ENCODE measurements at regions not wholly inside any gene's neighbourhood (a gene's known extent, or its start where the extent isn't known, plus 50 kb on each side); places are given as distances from the start of the nearest gene placed in this dataset.

- Histone ChIP-seq H3K27me3 (ENCODE audit: control insufficient read depth, insufficient read depth, low read length) (no peaks in the 10 kb centered on the region), H3K36me3 (ENCODE audit: control insufficient read depth, insufficient read depth, low read length) (no peaks in the 10 kb centered on the region), H3K4me3 (ENCODE audit: low read depth, low read length) (no peak overlapping the region)
- DNase-seq (ENCODE audit: low read depth): no peak
- TF ChIP-seq CTCF (IDR thresholded peaks at IDR 0.05; ENCODE audit: insufficient read depth, low read length, poor library complexity, severe bottlenecking): no peak
Measured at GRCh38 chr3:99250821-99251355, 349.4 kb upstream of the DCBLD2 start.

- no peak for TF ChIP-seq CTCF (IDR thresholded peaks at IDR 0.05; ENCODE audit: insufficient read depth, low read length, poor library complexity, severe bottlenecking)
- peak; percentile 67 for DNase-seq (ENCODE audit: low read depth)
- H3K4me3 ChIP-seq (ENCODE audit: low read depth, low read length): no peak overlapping the region
- no peaks in the 10 kb centered on the region for H3K27me3 ChIP-seq (ENCODE audit: control insufficient read depth, insufficient read depth, low read length)
- H3K36me3 ChIP-seq (ENCODE audit: control insufficient read depth, insufficient read depth, low read length): no peaks in the 10 kb centered on the region
Measured at GRCh38 chr3:99250272-99250671, 348.8 kb upstream of the DCBLD2 start.

- no peak for TF ChIP-seq CTCF (IDR thresholded peaks at IDR 0.05; ENCODE audit: insufficient read depth, low read length, poor library complexity, severe bottlenecking)
- DNase-seq (ENCODE audit: low read depth): no peak
- no peak overlapping the region for H3K4me3 ChIP-seq (ENCODE audit: low read depth, low read length)
- H3K36me3 ChIP-seq (ENCODE audit: control insufficient read depth, insufficient read depth, low read length): no peaks in the 10 kb centered on the region
- H3K27me3 ChIP-seq (ENCODE audit: control insufficient read depth, insufficient read depth, low read length): no peaks in the 10 kb centered on the region
Measured at GRCh38 chr3:99249627-99250026, 348.1 kb upstream of the DCBLD2 start.

GRCh38 chr3:99248913-99249312 lies 347.4 kb upstream of the DCBLD2 start:
- TF ChIP-seq CTCF (IDR thresholded peaks at IDR 0.05; ENCODE audit: insufficient read depth, low read length, poor library complexity, severe bottlenecking): no peak
- no peak for DNase-seq (ENCODE audit: low read depth)
- Histone ChIP-seq H3K36me3 (ENCODE audit: control insufficient read depth, insufficient read depth, low read length) (no peaks in the 10 kb centered on the region), H3K4me3 (ENCODE audit: low read depth, low read length) (no peak overlapping the region), H3K27me3 (ENCODE audit: control insufficient read depth, insufficient read depth, low read length) (no peaks in the 10 kb centered on the region)

- no peak for TF ChIP-seq CTCF (IDR thresholded peaks at IDR 0.05; ENCODE audit: insufficient read depth, low read length, poor library complexity, severe bottlenecking)
- Histone ChIP-seq H3K27me3 (ENCODE audit: control insufficient read depth, insufficient read depth, low read length) (no peaks in the 10 kb centered on the region), H3K36me3 (ENCODE audit: control insufficient read depth, insufficient read depth, low read length) (no peaks in the 10 kb centered on the region), H3K4me3 (ENCODE audit: low read depth, low read length) (no peak overlapping the region)
- DNase-seq (ENCODE audit: low read depth): no peak
Measured at GRCh38 chr3:99248130-99248529, 346.6 kb upstream of the DCBLD2 start.

GRCh38 chr3:99246010-99246654 lies 344.6 kb upstream of the DCBLD2 start:
- H3K27me3 ChIP-seq (ENCODE audit: control insufficient read depth, insufficient read depth, low read length): no peaks in the 10 kb centered on the region
- DNase-seq (ENCODE audit: low read depth): no peak

More at GRCh38 chr3:99246010-99246654, 344.6 kb upstream of the DCBLD2 start:
- Histone ChIP-seq H3K36me3 (ENCODE audit: control insufficient read depth, insufficient read depth, low read length) (no peaks in the 10 kb centered on the region), H3K4me3 (ENCODE audit: low read depth, low read length) (no peak overlapping the region)
- TF ChIP-seq CTCF (IDR thresholded peaks at IDR 0.05; ENCODE audit: insufficient read depth, low read length, poor library complexity, severe bottlenecking): no peak

Measured in kidney epithelial cell (primary cell).